Effector CD8-positive, alpha-beta T cell (primary cell): ENCODE measurements at regions not wholly inside any gene's neighbourhood (a gene's known extent, or its start where the extent isn't known, plus 50 kb on each side); places are given as distances from the start of the nearest gene placed in this dataset.
"Not testable (repeated sequence)": the region's sequence is repeated elsewhere in the genome, so short reads cannot be mapped to it uniquely, and the experiment has no call there.

ENCODE experiments used
- DNase-seq: peaks from one replicate; lab custom pipeline; 2025; lab: John Stamatoyannopoulos, UW

GRCh38 chr12:126907900-126908764 is 1358.8 kb upstream of the TMEM132C start:
- DNase-seq = no peak

- DNase-seq = no peak
Observed at GRCh38 chr12:126908765-126909142, 1358.2 kb upstream of the TMEM132C start.

- DNase-seq = no peak
Observed at GRCh38 chr12:126910570-126910969, 1356.4 kb upstream of the TMEM132C start.

- DNase-seq = no peak
Observed at GRCh38 chr12:126912111-126912510, 1354.9 kb upstream of the TMEM132C start.

- no peak for DNase-seq
Observed at GRCh38 chr12:126914170-126914793, 1352.7 kb upstream of the TMEM132C start.

- DNase-seq = no peak
Observed at GRCh38 chr12:126915309-126915708, 1351.7 kb upstream of the TMEM132C start.

- DNase-seq = no peak
Observed at GRCh38 chr12:126926023-126926594, 1340.9 kb upstream of the TMEM132C start.

GRCh38 chr12:126930234-126930633 is 1336.7 kb upstream of the TMEM132C start:
- no peak for DNase-seq

- no peak for DNase-seq
Observed at GRCh38 chr12:126932156-126932555, 1334.8 kb upstream of the TMEM132C start.

GRCh38 chr12:126935435-126935834 is 1331.5 kb upstream of the TMEM132C start:
- DNase-seq = no peak

GRCh38 chr12:126936181-126936851 is 1330.7 kb upstream of the TMEM132C start:
- DNase-seq = no peak

GRCh38 chr12:126937431-126937830 is 1329.5 kb upstream of the TMEM132C start:
- DNase-seq = no peak

GRCh38 chr12:126944684-126945083 is 1322.3 kb upstream of the TMEM132C start:
- DNase-seq = no peak

- not testable (repeated sequence) for DNase-seq
Observed at GRCh38 chr12:126946958-126947357, 1320.0 kb upstream of the TMEM132C start.

GRCh38 chr12:126949558-126949957 is 1317.4 kb upstream of the TMEM132C start:
- no peak for DNase-seq

GRCh38 chr12:126950266-126950665 is 1316.7 kb upstream of the TMEM132C start:
- no peak for DNase-seq

- no peak for DNase-seq
Observed at GRCh38 chr12:126952096-126953007, 1314.6 kb upstream of the TMEM132C start.

- DNase-seq = no peak
Observed at GRCh38 chr12:126953365-126953889, 1313.5 kb upstream of the TMEM132C start.

GRCh38 chr12:126960221-126960620 is 1306.7 kb upstream of the TMEM132C start:
- no peak for DNase-seq

GRCh38 chr12:126960709-126961108 is 1306.3 kb upstream of the TMEM132C start:
- no peak for DNase-seq

GRCh38 chr12:126963825-126964224 is 1303.1 kb upstream of the TMEM132C start:
- no peak for DNase-seq
